GM18508 (cell line): ENCODE measurements at regions not wholly inside any gene's neighbourhood (a gene's known extent, or its start where the extent isn't known, plus 50 kb on each side); places are given as distances from the start of the nearest gene placed in this dataset.

Experiments used
- ATAC-seq: cut with Tn5 transposase; IDR thresholded peaks from one replicate; pipeline ENCODE4 v1.9.1; 2021; ENCODE audit warnings: moderate number of reproducible peaks; ENCODE audit not compliant: insufficient read depth, unreplicated experiment

DNA sequence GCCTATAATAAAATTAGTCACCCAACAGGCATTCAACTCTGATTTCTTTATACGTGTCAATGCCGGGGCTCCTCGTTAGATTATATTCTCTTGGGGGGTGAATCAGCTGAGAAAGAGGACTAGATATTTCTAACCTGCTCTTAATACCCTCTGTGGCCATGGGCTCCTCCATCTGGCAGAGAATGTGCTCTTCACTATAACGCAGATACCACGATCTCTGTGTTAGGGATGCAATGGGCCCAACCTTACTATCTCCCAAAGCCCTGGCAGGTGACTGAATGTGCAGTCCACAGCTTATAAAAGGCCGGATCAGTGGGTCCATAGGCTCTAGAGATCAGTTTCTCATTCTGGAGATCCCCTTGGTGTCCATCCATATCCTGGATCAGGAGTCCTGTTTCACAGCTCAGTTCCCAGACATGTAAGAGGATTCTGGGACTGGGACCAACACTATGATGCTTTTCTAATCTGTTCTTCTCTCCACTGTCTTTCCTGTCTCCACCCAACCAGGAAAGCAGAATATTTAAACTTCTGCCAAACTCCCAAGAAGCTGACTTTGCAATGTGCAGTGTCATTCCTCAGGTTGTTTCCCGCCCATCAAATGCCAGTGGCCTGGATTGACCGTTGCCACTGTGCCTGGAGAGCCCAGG, 71.4 kb upstream of the CELF4 start:
- ATAC-seq = no peak

DNA sequence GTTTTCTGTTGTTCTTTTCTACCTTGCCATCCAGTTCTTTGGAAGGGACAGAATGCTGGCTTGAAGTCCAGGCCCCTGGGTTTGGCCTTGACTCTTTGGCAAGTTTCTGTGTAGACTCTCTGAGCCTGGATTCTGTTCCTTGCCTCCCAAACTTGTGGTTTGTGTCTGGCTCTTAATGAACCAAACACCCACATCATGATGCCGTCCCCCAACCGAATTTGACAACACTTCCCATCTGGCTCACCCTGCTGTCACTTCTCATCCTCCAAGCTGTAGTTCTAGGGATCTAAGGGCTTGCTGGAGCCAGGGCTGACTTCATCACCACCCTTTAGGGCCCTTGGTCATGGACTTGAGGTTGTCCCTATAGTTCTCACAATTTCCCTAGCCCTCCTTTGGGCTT, 68.9 kb upstream of the CELF4 start:
- no peak for ATAC-seq

DNA sequence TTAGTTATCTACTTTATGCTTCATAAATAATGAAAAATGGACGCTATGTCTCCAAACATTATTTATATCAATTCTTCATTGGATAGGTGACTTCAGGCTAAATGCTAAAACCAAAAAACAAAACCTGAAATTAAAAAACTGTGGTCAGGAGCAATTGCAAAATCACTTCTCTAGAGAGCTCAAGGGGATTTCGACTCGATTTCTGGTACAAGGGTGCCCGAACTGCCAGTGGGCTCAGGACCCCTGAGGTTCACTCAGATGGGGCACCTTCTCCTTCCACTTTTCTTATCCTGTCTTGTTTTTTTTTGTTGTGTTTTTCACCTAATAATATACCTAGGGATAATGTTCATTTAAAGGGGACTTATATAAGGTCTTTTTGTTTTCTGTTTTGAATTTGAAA, 65.8 kb upstream of the CELF4 start:
- ATAC-seq = no peak

DNA sequence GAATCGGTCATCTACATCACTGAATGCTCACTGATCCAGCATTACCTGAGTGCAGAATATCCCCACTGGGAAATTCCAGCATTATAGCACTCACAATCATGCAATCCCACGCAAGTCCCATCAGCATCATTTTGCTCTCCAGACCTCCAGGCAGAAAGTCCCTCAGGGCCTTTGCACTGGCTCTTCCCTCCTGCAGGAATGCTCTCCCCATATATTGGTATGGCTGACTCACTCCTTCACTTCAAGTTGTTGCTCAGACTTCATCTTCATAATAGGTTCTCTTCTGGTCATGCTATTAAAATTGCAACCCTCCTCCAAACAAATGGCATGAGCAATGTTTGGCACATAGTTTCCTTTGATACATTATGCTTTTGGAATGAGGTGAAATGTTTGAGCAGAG, 64.7 kb upstream of the CELF4 start:
- ATAC-seq = no peak

DNA sequence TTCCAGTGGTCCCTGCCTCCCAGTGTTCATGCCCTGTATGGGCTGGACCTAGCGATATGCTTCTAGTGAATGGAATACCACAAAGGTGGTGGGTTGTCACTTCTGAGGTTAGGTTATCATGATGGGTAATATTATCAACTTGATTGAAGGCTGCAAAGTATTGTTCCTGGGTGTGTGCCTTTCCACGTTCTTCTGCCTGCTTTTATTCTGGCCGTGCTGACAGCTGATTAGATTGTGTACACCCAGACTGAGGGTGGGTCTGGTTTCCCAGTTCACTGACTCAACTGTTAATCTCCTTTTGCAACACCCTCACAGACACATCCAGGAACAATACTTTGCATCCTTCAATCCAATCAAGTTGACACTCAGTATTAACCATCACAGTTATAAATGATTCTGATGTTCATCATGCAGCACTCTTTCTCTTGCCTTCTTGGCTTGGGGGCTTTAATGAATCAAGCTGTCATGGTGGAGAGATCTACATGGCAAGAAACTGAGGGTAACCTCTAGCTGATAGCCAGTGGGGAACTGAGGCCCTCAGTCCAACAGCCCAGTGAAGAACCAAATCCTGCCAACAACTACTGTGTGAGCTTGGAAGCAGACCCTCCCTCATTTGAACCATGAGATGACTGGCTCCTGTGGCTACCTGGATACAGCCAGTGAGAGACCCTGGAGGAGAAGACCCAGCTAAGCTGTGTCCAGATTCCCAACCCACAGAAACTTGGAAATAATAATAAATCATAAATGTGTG, 63.0 kb upstream of the CELF4 start:
- no peak for ATAC-seq

DNA sequence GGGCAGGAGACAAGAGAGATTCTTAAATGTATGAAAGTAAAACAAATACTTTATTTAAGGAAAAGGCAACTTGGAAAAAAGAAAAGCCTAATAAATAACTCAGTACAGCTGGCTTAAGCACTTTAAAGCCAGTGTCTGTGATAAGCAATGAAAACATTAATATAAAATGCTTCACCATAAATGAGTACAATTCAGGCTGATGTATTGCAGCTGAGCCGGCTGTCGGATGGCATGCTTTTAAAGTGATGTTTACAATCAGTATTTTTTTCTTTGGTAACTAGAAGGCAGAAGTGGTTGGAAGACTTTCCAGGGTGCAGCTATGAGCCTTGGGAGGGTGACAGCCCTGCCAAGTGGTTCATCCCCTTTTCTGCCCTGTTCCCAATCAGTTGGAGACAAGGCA, 58.7 kb upstream of the CELF4 start:
- ATAC-seq = no peak

DNA sequence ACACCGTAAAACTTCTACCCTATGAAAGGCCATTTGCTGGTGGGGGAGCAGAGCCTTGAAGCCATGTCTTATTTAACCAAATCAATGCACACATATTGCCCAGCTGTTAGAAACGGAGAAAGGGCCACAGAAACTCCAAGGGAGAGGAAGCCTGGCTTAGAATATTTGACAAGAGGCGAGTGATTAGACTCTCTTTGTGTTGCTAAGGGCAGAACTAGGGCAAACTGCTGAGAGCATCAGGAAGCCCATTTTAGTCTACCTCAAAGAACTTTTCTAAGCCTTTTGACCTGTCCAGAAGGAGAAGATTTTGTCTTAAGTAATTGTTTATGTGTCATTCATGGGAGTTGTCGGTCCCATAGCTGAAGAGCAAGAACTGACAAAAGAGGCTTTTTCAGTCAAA, 54.4 kb upstream of the CELF4 start:
- ATAC-seq = no peak

DNA sequence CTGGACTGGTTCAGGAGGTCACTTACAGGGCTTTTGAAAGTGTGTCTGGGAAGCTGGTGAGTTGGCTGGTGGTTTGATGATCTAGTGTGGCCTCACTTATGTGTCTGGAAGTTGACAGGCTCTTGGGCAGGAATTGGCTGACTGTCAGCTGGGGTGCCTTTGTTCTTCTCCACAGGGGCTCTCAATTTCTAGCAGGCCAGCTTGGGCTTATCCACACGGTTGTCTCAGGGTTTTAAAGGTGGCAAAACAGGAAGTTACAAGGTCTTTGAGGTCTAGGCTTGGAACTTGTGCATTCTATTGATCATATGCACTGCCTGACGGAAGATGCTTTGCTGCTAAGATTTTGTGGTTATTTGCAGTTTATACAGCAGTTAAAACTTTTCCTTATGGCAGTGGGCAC, 52.0 kb upstream of the CELF4 start:
- no peak for ATAC-seq
